ENCODE measurements at regions not wholly inside any gene's neighbourhood (a gene's known extent, or its start where the extent isn't known, plus 50 kb on each side); places are given as distances from the start of the nearest gene placed in this dataset.

DNA sequence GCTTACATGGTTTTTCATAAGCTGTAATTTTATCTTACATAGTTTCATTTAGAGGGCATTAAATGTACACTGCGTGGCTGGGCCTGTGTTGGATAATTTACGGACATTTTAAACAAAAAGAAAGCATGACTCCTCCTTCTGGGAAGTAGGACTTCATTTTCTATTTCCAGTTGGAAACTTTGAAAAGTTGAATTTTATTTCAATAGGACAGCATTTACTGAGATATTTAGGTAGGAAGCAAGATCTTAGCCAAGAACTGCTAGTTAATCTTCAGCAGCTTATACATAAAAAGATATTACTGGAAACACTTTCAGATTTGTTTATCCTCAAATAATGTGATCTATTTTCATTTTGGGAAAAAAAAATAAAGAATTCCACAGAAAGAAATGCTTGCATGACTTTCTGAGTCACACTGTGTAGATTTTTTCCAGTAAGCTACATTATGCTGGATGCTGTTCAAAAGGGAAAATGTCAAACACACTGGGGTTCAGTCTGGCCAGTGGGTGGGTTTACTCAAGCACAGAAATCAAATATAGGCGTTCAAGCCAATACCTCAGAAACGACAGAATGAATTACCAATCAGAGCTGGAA is 239.4 kb upstream of the KRR1 start:
- TF ChIP-seq, protein P1, sequence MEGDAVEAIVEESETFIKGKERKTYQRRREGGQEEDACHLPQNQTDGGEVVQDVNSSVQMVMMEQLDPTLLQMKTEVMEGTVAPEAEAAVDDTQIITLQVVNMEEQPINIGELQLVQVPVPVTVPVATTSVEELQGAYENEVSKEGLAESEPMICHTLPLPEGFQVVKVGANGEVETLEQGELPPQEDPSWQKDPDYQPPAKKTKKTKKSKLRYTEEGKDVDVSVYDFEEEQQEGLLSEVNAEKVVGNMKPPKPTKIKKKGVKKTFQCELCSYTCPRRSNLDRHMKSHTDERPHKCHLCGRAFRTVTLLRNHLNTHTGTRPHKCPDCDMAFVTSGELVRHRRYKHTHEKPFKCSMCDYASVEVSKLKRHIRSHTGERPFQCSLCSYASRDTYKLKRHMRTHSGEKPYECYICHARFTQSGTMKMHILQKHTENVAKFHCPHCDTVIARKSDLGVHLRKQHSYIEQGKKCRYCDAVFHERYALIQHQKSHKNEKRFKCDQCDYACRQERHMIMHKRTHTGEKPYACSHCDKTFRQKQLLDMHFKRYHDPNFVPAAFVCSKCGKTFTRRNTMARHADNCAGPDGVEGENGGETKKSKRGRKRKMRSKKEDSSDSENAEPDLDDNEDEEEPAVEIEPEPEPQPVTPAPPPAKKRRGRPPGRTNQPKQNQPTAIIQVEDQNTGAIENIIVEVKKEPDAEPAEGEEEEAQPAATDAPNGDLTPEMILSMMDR (IDR thresholded peaks at IDR 0.05; ENCODE audit: insufficient read depth, low read length) = no peak
- TF ChIP-seq GABPA (IDR thresholded peaks at IDR 0.05; ENCODE audit: low read depth) (no peak), POLR2AphosphoS5 (IDR thresholded peaks at IDR 0.05; ENCODE audit: low read depth) (no peak), REST (IDR thresholded peaks at IDR 0.05; ENCODE audit: insufficient replicate concordance, low read depth) (no peak)
